Left forelimb (tissue), 1 donor: ENCODE measurements at regions not wholly inside any gene's neighbourhood (a gene's known extent, or its start where the extent isn't known, plus 50 kb on each side); places are given as distances from the start of the nearest gene placed in this dataset.

Experiments used
- DNase-seq: peaks from one replicate; pipeline ENCODE4 v3.0.0-alpha.2; 2018; ENCODE audit warnings: low spot score

GRCh38 chr6:169980826-169981450 is 229.5 kb downstream of the ERMARD start:
- DNase-seq: no peak

GRCh38 chr6:169979873-169980432 is 228.5 kb downstream of the ERMARD start:
- no peak for DNase-seq

- no peak for DNase-seq
Measured at GRCh38 chr6:169978615-169979161, 227.3 kb downstream of the ERMARD start.

- no peak for DNase-seq
Measured at GRCh38 chr6:169977434-169978265, 226.2 kb downstream of the ERMARD start.

- DNase-seq: no peak
Measured at GRCh38 chr6:169976301-169977081, 225.1 kb downstream of the ERMARD start.

GRCh38 chr6:169975701-169976100 is 224.3 kb downstream of the ERMARD start:
- DNase-seq: no peak

- DNase-seq: no peak
Measured at GRCh38 chr6:169975286-169975685, 223.9 kb downstream of the ERMARD start.

GRCh38 chr6:169974663-169975062 is 223.2 kb downstream of the ERMARD start:
- DNase-seq: no peak

- DNase-seq: peak; percentile 11
Measured at GRCh38 chr6:169973588-169974467, 222.4 kb downstream of the ERMARD start.

GRCh38 chr6:169972736-169973135 is 221.3 kb downstream of the ERMARD start:
- DNase-seq: peak; percentile 30

GRCh38 chr6:169972101-169972651 is 220.8 kb downstream of the ERMARD start:
- peak; percentile 52 for DNase-seq

- DNase-seq: peak; percentile 57
Measured at GRCh38 chr6:169971081-169971861, 219.8 kb downstream of the ERMARD start.

GRCh38 chr6:169970306-169970988 is 219.0 kb downstream of the ERMARD start:
- peak; percentile 63 for DNase-seq

GRCh38 chr6:169969372-169970099 is 218.1 kb downstream of the ERMARD start:
- DNase-seq: peak; percentile 44

- peak; percentile 44 for DNase-seq
Measured at GRCh38 chr6:169968541-169969270, 217.3 kb downstream of the ERMARD start.

GRCh38 chr6:169967687-169968086 is 216.3 kb downstream of the ERMARD start:
- DNase-seq: no peak

- DNase-seq: peak; percentile 58
Measured at GRCh38 chr6:169966312-169967181, 215.1 kb downstream of the ERMARD start.
